ENCODE measurements at regions not wholly inside any gene's neighbourhood (a gene's known extent, or its start where the extent isn't known, plus 50 kb on each side); places are given as distances from the start of the nearest gene placed in this dataset.

DNA sequence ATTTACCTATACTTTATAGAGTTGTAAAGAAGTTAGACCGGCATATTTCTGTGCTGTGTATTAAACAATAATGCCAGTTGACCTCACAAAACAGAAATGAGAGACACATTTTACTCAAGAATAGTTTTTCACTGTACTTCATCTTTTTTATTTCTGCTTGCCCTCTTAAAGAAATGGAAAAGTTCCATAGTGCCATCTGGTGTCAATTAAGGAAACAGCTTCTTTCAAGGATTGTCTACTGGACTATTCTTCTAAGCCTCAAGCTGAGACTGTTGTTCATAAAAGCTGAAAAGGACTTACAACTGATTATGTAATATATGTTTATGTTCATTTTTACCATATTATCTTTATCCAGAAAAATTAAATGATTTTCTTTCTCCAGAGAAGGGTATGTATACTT is 1523.7 kb downstream of the ARAP2 start:
- TF ChIP-seq CTCF (IDR thresholded peaks at IDR 0.05): peak in 3 of 6 experiments; percentile 16 to 45 (median 40)
- no peak for TF ChIP-seq POLR2A (IDR thresholded peaks at IDR 0.05)

Data from adrenal gland (tissue), 5 donors.